Activated CD4-positive, alpha-beta T cell treated with anti-CD3 and anti-CD28 coated beads, Interleukin-2, amount 10 ng/mL, durations not matched to agents 7 days and 5 days (primary cell): ENCODE measurements at regions not wholly inside any gene's neighbourhood (a gene's known extent, or its start where the extent isn't known, plus 50 kb on each side); places are given as distances from the start of the nearest gene placed in this dataset.

ENCODE experiments used
- CTCF ChIA-PET: fragments of 350-600 bp; sonication (Branson Sonifier 250); formaldehyde crosslinking; loops from one replicate; lab custom pipeline; 2021; ENCODE audit warnings: antibody characterized with exemption; lab: Charles Lee
- POLR2A ChIA-PET: fragments of 350-600 bp; sonication (Branson Sonifier 250); formaldehyde crosslinking; loops from one replicate; lab custom pipeline; 2021; ENCODE audit warnings: antibody characterized with exemption; lab: Charles Lee
- DNase-seq: peaks from one replicate; pipeline ENCODE4 v3.0.0-alpha.2; 2020
- H3K27ac Mint-ChIP-seq: one replicate; pipeline ENCODE4 v1.8.0; 2021; ENCODE audit warnings: mild to moderate bottlenecking, moderate library complexity, mixed read lengths
- H3K27me3 Mint-ChIP-seq: one replicate; pipeline ENCODE4 v1.8.0; 2021; ENCODE audit warnings: mixed read lengths
- H3K36me3 Mint-ChIP-seq: one replicate; pipeline ENCODE4 v1.8.0; 2021; ENCODE audit warnings: low read depth, mixed read lengths
- H3K4me1 Mint-ChIP-seq: one replicate; pipeline ENCODE4 v1.8.0; 2021; ENCODE audit warnings: mixed read lengths
- H3K4me3 Mint-ChIP-seq: one replicate; pipeline ENCODE4 v1.8.0; 2021; ENCODE audit warnings: mild to moderate bottlenecking, moderate library complexity, mixed read lengths
- H3K9me3 Mint-ChIP-seq: one replicate; pipeline ENCODE4 v1.8.0; 2021; ENCODE audit warnings: mixed read lengths

- Mint-ChIP-seq H3K27ac (no peak overlapping the region), H3K4me3 (no peak overlapping the region)
Measured at GRCh38 chr5:155167736-155168135, 154.2 kb downstream of the KIF4B start.

GRCh38 chr5:155181542-155181941 lies 168.0 kb downstream of the KIF4B start:
- Mint-ChIP-seq H3K9me3 (no peaks in the 10 kb centered on the region), H3K27ac (no peak overlapping the region), H3K27me3 (no peaks in the 10 kb centered on the region), H3K4me3 (no peak overlapping the region), H3K36me3 (no peaks in the 10 kb centered on the region), H3K4me1 (no peaks in the 10 kb centered on the region)
- ChIA-PET CTCF (no interaction called here), POLR2A (no interaction called here)
- DNase-seq: no peak

More at GRCh38 chr5:155167736-155168135, 154.2 kb downstream of the KIF4B start:
- H3K4me1 Mint-ChIP-seq: no peaks in the 10 kb centered on the region
- ChIA-PET CTCF (no interaction called here), POLR2A (no interaction called here)
- peaks cover 5% of the 10 kb centered on the region for H3K9me3 Mint-ChIP-seq
- H3K36me3 Mint-ChIP-seq: no peaks in the 10 kb centered on the region
- DNase-seq: no peak
- H3K27me3 Mint-ChIP-seq: peaks cover 1% of the 10 kb centered on the region

GRCh38 chr5:155189476-155189875 lies 175.9 kb downstream of the KIF4B start:
- POLR2A ChIA-PET: no interaction called here
- H3K27ac Mint-ChIP-seq: no peak overlapping the region
- no peak overlapping the region for H3K4me3 Mint-ChIP-seq
- H3K36me3 Mint-ChIP-seq: no peaks in the 10 kb centered on the region
- no peaks in the 10 kb centered on the region for H3K4me1 Mint-ChIP-seq
- no peak for DNase-seq
- H3K27me3 Mint-ChIP-seq: no peaks in the 10 kb centered on the region
- peaks cover 4% of the 10 kb centered on the region for H3K9me3 Mint-ChIP-seq
- CTCF ChIA-PET: no interaction called here

GRCh38 chr5:155189981-155190380 lies 176.4 kb downstream of the KIF4B start:
- no peaks in the 10 kb centered on the region for H3K4me1 Mint-ChIP-seq
- H3K9me3 Mint-ChIP-seq: peaks cover 4% of the 10 kb centered on the region
- H3K27ac Mint-ChIP-seq: no peak overlapping the region
- no peak overlapping the region for H3K4me3 Mint-ChIP-seq
- no peaks in the 10 kb centered on the region for H3K36me3 Mint-ChIP-seq
- ChIA-PET CTCF (no interaction called here), POLR2A (no interaction called here)
- DNase-seq: no peak
- no peaks in the 10 kb centered on the region for H3K27me3 Mint-ChIP-seq

GRCh38 chr5:155193029-155193428 lies 179.5 kb downstream of the KIF4B start:
- peaks cover 7% of the 10 kb centered on the region for H3K9me3 Mint-ChIP-seq
- ChIA-PET CTCF (no interaction called here), POLR2A (no interaction called here)
- H3K27ac Mint-ChIP-seq: no peak overlapping the region
- no peak for DNase-seq
- no peaks in the 10 kb centered on the region for H3K36me3 Mint-ChIP-seq
- H3K4me3 Mint-ChIP-seq: no peak overlapping the region
- H3K27me3 Mint-ChIP-seq: no peaks in the 10 kb centered on the region
- no peaks in the 10 kb centered on the region for H3K4me1 Mint-ChIP-seq

- Mint-ChIP-seq H3K27ac (no peak overlapping the region), H3K4me3 (no peak overlapping the region), H3K36me3 (no peaks in the 10 kb centered on the region), H3K4me1 (no peaks in the 10 kb centered on the region), H3K9me3 (peaks cover 3% of the 10 kb centered on the region), H3K27me3 (no peaks in the 10 kb centered on the region)
- ChIA-PET POLR2A (no interaction called here), CTCF (no interaction called here)
- DNase-seq: no peak
Measured at GRCh38 chr5:155193483-155194107, 180.0 kb downstream of the KIF4B start.

GRCh38 chr5:155200608-155201007 lies 187.1 kb downstream of the KIF4B start:
- ChIA-PET CTCF (no interaction called here), POLR2A (no interaction called here)
- H3K27ac Mint-ChIP-seq: no peak overlapping the region
- no peaks in the 10 kb centered on the region for H3K36me3 Mint-ChIP-seq
- H3K27me3 Mint-ChIP-seq: no peaks in the 10 kb centered on the region
- H3K9me3 Mint-ChIP-seq: peaks cover 6% of the 10 kb centered on the region
- H3K4me1 Mint-ChIP-seq: no peaks in the 10 kb centered on the region
- no peak overlapping the region for H3K4me3 Mint-ChIP-seq
- DNase-seq: no peak

GRCh38 chr5:155211764-155212163 lies 198.2 kb downstream of the KIF4B start:
- H3K36me3 Mint-ChIP-seq: no peaks in the 10 kb centered on the region
- no peaks in the 10 kb centered on the region for H3K9me3 Mint-ChIP-seq
- H3K4me3 Mint-ChIP-seq: no peak overlapping the region
- CTCF ChIA-PET: no interaction called here
- H3K27me3 Mint-ChIP-seq: no peaks in the 10 kb centered on the region
- no peak overlapping the region for H3K27ac Mint-ChIP-seq
- no peak for DNase-seq
- no peaks in the 10 kb centered on the region for H3K4me1 Mint-ChIP-seq
- POLR2A ChIA-PET: no interaction called here

- POLR2A ChIA-PET: no interaction called here
- Mint-ChIP-seq H3K27ac (no peak overlapping the region), H3K27me3 (no peaks in the 10 kb centered on the region), H3K36me3 (no peaks in the 10 kb centered on the region), H3K9me3 (peaks cover 5% of the 10 kb centered on the region), H3K4me1 (no peaks in the 10 kb centered on the region), H3K4me3 (no peak overlapping the region)
- CTCF ChIA-PET: no interaction called here
- no peak for DNase-seq
Measured at GRCh38 chr5:155222393-155222792, 208.8 kb downstream of the KIF4B start.

- no peaks in the 10 kb centered on the region for H3K4me1 Mint-ChIP-seq
- no peaks in the 10 kb centered on the region for H3K36me3 Mint-ChIP-seq
- ChIA-PET CTCF (no interaction called here), POLR2A (no interaction called here)
- DNase-seq: no peak
- H3K27ac Mint-ChIP-seq: no peak overlapping the region
- no peaks in the 10 kb centered on the region for H3K27me3 Mint-ChIP-seq
- no peak overlapping the region for H3K4me3 Mint-ChIP-seq
- H3K9me3 Mint-ChIP-seq: peaks cover 8% of the 10 kb centered on the region
Measured at GRCh38 chr5:155229135-155229534, 215.6 kb downstream of the KIF4B start.

- no peaks in the 10 kb centered on the region for H3K36me3 Mint-ChIP-seq
- H3K4me1 Mint-ChIP-seq: no peaks in the 10 kb centered on the region
- no peak for DNase-seq
- H3K27ac Mint-ChIP-seq: no peak overlapping the region
- ChIA-PET CTCF (no interaction called here), POLR2A (no interaction called here)
- H3K4me3 Mint-ChIP-seq: no peak overlapping the region
- no peaks in the 10 kb centered on the region for H3K27me3 Mint-ChIP-seq
- peaks cover 1% of the 10 kb centered on the region for H3K9me3 Mint-ChIP-seq
Measured at GRCh38 chr5:155239803-155240202, 226.2 kb downstream of the KIF4B start.

GRCh38 chr5:155250596-155250995 lies 237.0 kb downstream of the KIF4B start:
- ChIA-PET CTCF (no interaction called here), POLR2A (no interaction called here)
- no peaks in the 10 kb centered on the region for H3K36me3 Mint-ChIP-seq

GRCh38 chr5:155252025-155252424 lies 238.5 kb downstream of the KIF4B start:
- peaks cover 2% of the 10 kb centered on the region for H3K27me3 Mint-ChIP-seq
- DNase-seq: no peak
- H3K27ac Mint-ChIP-seq: no peak overlapping the region
- H3K36me3 Mint-ChIP-seq: no peaks in the 10 kb centered on the region
- no peak overlapping the region for H3K4me3 Mint-ChIP-seq
- CTCF ChIA-PET: no interaction called here
- no peaks in the 10 kb centered on the region for H3K4me1 Mint-ChIP-seq
- POLR2A ChIA-PET: no interaction called here
- no peaks in the 10 kb centered on the region for H3K9me3 Mint-ChIP-seq

More at GRCh38 chr5:155250596-155250995, 237.0 kb downstream of the KIF4B start:
- Mint-ChIP-seq H3K4me3 (no peak overlapping the region), H3K27ac (no peak overlapping the region), H3K4me1 (no peaks in the 10 kb centered on the region), H3K9me3 (peaks cover 7% of the 10 kb centered on the region), H3K27me3 (no peaks in the 10 kb centered on the region)
- no peak for DNase-seq

- Mint-ChIP-seq H3K9me3 (no peaks in the 10 kb centered on the region), H3K27ac (no peak overlapping the region), H3K27me3 (peaks cover 2% of the 10 kb centered on the region), H3K4me3 (no peak overlapping the region), H3K36me3 (no peaks in the 10 kb centered on the region), H3K4me1 (no peaks in the 10 kb centered on the region)
- CTCF ChIA-PET: no interaction called here
- DNase-seq: no peak
- POLR2A ChIA-PET: no interaction called here
Measured at GRCh38 chr5:155252717-155253116, 239.2 kb downstream of the KIF4B start.
